Limb (tissue), 2 donors: ENCODE measurements at regions not wholly inside any gene's neighbourhood (a gene's known extent, or its start where the extent isn't known, plus 50 kb on each side); places are given as distances from the start of the nearest gene placed in this dataset.
"Not testable (repeated sequence)": the region's sequence is repeated elsewhere in the genome, so short reads cannot be mapped to it uniquely, and the experiment has no call there.

Source experiments
- DNase-seq, 2 donors: peaks; one replicate each; pipeline ENCODE4 v3.0.0-alpha.2; 2016; ENCODE audit errors: extremely low spot score in 2 of 2

DNA sequence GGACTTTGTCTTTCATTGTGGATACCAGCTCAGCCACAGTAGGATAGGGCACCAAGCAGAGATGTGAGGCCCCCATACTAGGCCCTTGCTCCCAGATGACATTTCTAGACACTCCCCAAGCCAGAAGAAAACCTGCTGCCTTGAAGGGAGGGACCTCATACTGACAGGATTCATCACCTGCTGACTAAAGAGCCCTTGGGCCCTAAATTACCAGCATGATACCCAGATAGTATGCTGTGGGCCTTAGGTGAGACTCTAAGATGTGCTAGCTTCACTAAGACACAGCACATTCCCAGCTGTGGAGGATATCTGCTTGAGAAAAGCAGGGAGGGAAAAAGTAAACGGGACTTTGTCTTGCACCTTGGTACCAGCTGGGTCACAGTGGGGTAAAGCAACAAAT, 324.0 kb downstream of the TBL1XR1 start:
- DNase-seq = no peak

DNA sequence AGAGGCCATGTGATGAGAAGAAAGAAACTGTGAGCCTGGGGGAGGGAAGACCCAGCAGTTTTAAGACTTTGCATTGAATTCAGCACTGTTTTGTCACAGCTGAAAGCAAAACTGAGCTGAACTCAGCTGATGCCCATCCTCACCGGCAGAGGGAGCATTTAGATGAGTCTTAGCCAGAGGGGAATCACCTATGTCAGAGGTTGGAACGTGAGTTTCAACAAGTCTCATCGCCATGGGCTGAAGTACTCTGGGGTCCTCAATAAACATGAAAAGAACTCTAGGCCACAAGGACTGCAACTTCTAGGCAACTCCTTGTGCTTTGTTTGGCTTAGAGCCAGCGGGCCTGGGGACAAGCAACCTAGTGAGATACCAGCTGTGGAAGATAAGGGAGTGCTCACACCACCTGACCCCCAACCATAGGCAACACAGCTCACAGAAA, 324.5 kb downstream of the TBL1XR1 start:
- DNase-seq = no peak

DNA sequence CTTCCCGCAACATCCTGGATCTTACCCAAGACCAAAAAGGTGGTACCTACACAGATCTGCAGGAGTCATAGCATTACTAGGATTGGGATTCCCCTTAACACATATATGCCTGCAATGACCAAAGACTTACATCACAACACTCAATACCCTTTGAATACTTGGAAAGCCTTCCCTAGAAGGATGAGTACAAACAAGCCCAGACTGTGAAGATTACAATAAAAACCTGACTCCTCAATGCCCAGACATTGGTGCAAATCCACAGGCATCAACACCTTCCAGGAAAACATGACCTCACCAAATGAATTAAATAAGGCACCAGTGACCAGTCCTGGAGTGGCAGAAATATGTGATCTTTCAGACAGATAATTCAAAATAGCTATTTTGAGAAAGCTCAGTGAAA, 326.8 kb downstream of the TBL1XR1 start:
- no peak for DNase-seq

DNA sequence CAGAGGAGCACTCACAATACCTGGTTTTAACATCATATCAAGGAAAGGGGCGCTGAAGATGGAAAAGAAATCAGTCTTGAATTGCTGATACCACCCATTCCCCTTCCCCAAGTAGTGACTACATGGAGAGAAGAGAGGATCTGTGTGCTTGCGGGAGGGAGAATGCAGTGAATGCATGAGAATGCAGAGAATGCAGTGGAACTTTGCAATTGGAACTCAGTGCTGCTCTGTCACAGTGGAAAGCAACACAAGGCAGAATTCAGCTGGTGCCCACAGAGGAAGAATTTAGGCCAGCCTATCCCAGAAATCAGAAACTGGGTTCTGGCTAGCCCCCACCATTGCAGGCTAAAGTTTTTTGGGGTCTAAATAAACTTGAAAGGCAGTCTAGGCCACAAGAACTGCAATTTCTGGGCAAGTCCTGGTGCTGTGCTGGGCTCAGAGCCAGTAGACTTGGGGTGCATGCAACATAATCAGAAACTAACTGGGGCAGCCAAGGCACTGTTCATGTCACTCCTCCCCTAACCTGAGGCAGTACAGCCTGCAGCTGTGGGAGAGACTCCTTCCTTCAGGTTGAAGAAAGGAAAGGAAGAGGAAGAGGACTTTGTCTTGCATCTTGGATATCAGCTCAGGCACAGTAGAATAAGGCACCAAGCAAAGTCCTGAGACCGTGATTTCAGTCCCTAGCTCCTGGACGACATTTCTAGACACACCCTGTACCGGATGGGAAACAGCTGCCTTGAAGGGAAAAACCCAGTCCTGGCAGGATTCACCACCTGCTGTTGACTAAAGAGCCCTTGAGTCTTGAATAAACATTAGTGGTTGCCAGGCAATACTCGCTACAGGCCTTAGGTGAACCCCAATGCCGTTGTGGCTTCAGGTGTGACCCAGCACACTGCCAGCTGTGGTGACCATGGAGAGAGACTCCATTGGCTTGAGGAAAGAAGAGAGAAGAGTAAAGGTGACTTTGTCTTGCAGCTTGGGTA, 329.3 kb downstream of the TBL1XR1 start:
- no peak for DNase-seq

DNA sequence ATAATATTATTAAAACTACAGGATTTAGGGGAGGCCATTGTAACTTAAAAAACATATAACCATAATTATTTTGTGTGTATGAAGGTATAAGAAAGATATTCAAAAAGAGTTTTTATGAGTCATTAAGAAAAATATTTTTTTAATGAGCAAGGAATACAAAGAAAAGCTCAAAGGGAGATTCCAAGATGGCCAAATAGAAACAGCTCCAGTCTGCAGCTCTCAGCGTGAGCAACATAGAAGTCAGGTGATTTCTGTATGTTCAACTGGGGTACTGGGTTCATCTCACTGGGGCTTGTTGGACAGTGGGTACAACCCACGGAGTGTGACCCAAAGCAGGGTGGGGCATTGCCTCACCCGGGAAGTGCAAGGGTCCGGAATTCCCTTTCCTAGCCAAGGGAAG, 336.1 kb downstream of the TBL1XR1 start:
- no peak for DNase-seq

DNA sequence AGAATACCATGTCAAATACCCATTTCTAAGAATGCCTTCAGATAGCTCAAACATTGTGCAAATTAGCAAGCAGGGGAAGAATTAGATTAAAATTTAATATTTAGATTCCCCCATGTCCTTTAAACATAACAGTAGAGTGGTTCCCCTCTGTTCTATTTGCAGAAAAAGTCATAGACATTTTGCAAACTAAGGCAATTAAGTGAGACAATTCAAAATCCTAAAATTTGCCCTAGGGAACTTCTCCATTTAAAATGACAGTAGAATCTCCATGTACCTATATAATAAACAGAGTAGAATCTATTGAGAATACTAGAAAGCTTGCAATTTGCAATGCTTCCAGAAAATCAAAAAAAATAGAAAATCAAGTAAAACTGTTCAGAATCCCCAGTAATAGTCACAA, 340.6 kb downstream of the TBL1XR1 start:
- DNase-seq = no peak

DNA sequence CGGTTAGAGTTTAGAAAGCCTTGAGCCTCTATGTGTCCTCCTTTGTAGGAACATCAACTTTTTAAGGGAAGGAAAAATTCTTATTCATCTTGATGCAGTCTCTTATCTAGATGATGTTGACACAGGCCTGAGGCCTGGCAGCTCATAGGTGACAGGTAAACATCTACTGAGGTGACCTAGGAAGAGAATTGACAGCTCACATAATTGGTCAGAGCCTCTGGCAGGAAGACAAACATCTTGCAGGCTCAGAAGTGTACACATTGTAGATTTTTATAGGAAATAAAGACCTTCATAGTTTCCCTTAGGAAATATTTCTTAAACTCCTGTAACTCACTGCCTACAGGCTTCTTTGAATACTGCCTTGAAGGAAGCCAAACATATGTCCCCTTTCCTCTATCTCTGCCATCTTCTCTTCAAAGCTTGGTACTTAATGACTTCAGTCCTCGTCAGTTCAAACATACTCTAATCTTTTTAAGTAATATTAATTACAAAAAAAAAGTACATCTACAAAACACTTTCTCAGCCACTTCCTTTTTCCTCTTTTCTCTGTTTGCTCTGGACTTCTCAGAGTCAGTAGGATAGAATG, 341.3 kb downstream of the TBL1XR1 start:
- no peak for DNase-seq

DNA sequence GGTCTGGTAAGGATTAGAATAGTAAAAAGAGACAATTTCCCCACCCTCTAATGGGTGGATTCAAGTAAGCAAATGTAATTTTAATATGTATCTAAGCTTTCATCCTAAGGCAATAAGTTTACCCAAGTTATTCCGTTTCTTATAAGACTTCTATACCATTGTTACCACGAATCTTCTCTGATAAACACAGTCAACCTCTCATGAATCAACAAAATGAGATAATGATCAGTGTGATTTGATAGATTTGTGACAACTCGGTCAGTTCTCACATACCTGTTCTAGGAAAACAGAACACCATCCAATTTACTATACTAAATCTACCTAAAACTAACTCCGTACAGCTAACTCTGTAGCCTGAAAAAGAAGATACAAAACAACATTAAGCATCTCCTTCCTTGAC, 342.1 kb downstream of the TBL1XR1 start:
- DNase-seq = no peak

DNA sequence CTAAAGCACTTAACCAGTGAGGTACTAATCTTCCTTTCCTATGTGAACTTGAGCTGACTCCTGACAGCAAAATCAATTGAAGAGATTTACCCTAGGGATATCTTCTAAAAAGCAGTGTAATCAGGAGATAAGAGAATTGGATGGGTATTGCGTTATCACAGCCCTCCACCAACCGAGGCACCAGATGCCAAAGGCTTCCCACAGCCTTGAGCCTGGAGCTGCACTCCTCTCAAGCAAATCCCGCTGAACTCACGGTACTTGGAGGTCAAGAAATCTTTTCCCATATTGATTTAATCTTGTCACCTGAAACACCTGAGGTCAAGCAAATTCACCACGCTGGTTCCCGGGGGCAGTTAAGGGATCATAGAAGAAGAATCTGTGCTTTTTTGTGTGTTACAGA, 346.8 kb downstream of the TBL1XR1 start:
- DNase-seq = no peak

DNA sequence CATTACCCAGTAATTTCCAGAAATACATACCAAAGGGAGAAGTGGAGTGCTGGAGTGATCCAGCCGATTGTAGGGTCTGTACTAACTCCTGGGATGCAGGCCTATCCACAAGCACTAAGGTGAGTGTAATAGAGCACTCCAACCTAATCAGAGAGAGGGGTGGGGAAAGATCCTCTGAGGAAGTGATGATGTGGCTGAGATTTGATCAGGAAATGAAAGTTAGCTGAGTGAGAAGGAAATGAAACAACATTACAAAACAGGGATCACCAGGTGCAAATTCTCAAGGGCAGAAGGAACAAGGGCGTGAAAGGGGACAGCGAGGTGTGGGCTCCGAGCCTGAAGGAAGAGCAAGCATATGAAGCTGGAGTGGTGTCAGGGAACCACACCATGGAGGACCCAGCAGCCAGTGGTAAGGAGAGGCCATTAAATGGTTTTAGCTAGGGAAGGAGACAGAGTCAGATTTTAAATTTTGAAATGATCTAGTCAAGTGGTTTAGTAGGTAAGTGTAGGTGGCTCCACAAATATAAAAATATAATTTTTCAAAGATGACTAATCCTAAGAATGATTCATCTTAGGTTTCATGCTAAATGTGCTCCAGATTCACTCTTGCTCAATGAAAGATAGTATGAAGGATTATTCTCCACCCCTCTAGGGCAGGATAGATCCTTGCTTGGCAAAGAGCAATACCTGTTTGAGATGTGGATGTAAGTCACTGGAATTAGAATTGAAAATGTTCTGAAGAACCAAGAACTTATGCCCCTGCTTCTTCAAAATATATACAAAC, 348.7 kb downstream of the TBL1XR1 start:
- DNase-seq = no peak

DNA sequence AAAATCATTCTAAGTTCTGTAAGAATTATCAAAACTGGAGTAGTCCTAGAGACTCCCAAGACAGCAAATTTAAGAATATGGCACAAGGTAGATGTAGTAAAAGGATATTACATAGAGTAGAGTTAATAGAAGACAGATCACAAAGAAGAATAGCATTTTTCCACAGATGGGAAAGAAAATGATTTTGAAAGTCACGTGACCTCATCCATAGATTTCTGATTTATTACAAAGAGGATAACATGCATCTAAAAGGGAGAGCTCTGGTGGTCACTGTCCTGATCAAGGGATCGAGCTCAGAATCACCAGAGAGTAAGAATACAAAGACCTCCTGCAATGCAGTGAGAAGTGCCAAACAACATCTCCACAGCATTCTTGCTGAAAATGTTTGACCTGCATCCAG, 354.4 kb downstream of the TBL1XR1 start:
- DNase-seq = no peak

DNA sequence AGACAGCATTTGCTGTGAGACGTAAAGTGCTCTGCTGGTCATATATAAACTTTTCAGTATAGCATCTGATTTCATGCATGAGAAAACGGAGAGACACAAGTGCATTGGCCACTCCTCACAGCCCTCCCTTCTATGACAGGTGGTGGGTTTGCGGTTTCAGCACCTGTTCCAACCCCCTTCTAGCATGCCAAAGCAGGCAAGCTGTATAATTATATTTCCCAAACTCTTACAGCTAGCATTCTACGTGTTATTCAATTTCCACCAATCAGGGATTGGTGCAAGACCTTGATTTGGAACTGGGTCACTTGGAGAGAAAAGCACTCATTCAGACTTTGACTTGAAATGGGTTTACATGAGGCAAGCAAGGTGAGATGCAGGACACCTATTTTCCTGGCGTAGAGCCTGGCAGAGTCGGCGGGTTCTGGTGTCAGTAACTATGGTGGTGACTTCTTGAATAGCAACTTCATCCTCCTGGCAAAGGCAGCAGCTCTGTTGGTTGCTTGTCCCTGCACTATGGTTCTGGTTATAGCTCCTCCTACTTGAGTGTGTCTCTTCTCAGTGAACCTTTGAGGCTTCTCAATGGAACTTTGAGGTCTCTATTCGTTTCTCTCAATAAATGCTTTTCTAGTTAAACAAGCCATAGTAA, 356.5 kb downstream of the TBL1XR1 start:
- DNase-seq = peak; percentile 27 to 41

DNA sequence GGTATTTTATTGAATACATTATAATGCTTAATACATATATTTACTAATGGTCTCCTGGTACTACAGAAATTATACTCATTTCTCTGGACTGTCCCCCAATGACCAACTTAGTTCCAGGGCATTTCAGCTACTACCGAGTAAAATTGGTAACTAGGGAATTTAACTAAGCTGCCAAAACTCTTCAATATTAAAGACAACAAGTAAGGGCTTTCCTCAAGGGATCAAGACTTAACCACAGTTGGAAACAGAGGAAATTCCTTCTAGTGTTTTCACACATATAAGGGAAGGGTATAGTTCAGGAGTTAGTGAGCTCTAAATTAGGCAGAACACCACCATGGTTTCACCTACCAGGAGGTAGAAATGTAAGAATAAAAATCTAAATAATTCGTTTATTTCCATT, 357.4 kb downstream of the TBL1XR1 start:
- no peak for DNase-seq

DNA sequence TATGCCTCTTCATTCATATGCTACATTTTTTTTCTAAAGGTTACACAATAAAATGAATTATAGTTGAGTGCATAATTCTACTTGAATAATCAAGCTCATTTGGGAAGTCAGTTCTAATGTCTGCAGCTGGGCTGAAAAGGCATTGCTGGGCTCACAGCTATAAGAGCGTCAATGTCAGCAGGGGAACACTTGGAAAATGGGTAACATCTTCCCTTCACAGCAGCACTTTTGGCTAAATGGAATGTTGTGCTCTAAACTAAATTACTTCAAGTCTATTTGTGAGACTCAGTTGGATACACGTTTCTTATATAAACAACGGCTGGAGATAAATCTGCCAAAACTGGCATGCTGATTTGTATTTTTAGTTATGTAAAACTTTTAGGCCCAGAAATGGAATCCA, 357.8 kb downstream of the TBL1XR1 start:
- DNase-seq = no peak

DNA sequence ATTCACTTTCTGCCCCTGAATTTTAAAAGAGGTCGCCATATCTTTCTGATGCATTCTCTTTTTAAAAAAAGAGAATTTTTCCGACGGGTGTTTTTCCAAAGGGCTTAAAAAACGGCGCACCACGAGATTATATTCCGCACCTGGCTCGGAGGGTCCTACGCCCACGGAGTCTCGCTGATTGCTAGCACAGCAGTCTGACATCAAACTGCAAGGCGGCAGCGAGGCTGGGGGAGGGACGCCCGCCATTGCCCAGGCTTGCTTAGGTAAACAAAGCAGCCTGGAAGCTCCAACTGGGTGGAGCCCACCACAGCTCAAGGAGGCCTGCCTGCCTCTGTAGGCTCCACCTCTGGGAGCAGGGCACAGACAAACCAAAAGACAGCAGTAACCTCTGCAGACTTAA, 370.0 kb downstream of the TBL1XR1 start:
- not testable (repeated sequence) for DNase-seq

DNA sequence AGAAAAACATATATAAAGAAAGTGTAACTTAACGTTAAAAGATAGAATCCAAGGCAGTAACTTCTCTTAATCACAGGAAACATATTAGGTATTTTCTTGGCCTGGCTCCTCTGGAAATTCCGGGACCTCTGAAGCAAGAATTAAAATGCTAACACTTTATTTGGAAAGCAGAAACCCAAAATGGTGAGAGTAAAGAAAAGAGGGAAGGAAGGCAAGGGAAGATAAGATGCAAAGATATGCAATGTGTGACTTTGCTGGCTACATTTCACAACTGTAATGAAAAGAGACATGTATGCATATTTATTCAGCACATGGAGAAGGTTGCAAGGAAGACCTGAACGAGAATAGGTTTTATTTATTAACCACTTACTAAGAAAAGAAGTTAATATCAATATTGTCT, 372.5 kb downstream of the TBL1XR1 start:
- DNase-seq = no peak

DNA sequence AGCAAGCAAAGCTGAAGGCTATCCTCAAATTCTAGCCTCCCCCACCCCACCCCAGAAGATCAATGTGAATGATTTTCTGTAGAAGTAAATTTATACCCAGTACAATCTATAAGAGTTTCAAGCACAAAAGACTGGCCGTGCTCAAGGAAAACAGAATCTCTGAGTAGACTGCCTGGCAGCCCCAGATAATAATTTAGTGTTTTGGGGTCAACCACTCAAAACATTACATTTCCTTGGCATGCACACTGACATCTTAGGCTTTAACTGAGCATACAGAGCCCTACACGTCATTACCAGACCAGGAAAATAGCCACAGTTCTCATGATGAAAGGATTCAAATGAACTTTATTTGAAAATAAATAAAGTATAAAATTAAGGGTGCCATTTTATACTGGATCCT, 376.5 kb downstream of the TBL1XR1 start:
- no peak for DNase-seq

DNA sequence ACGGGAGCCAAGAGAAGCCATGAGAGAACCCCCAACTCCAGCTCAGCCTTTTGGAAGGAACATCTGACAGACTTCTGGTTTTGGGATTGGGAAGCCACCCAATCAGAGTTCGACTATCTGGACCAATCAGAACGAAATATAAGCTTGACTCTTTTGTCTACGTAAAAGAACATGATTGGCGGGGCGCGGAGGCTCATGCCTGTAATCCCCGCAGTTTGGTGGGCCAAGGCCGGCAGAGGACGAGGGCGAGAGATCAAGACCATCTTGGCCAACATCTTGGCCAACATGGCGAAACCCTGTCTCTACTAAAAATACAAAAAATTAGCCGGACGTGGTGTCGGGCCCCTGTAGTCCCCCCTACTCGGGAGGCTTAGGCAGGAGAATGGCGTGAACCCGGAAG, 380.3 kb downstream of the TBL1XR1 start:
- DNase-seq = no peak

DNA sequence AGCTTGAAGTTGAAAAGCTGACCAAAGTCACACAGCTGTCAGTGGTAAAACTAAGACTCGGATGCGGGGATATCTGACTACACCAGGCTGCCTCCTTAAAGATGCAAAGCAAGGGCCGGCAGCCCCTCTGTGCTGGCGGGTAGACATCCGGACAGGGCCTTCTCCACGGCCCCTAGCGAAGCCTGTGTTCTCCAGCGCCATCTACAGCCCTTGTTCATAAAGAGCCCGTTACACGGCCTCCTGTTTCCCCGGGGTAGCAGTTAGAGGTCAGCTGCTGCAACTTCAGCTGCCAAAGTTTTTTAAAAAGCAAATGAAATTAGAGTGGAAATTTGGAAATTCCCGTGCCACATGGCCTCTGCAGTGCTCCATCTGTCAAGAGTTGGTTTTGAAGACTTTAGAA, 383.0 kb downstream of the TBL1XR1 start:
- peak; percentile 75 for DNase-seq

DNA sequence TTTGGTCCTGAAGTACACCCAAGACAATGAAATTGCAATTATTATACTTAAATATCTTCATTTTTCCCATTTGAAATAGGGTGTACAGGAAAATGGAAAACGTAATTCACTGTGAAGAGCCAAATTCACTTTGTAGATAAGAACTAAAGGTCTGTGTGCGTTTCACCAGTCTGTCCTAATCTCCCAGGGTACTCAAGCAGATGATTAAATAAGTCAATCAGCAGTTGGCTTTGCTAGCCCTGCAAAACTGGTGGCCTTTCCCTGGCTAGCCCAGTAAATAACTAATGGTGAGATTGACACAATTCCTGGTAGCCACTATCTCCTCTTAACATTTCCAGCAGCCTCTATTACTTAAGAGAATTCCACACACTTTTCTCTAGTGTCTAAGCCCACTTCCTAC, 389.3 kb downstream of the TBL1XR1 start:
- DNase-seq = no peak

DNA sequence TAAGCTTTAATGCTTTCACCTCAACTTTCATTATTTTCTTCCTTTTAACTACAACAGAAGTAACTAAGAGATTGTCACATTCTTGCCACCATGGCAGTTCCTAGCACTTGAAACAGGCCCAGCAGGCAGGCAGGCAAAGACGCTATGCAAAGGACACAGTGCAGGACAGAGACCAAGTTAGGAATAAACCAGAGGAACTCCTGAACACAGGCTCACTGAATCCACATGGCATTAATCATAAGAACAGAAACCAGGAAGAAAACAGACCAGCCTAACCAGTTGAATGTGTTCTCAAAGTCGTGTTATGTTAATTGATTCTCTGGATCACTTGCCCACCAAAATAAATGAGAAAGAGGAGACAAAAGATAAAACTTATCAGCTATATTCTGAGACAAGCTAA, 397.6 kb downstream of the TBL1XR1 start:
- DNase-seq = no peak

DNA sequence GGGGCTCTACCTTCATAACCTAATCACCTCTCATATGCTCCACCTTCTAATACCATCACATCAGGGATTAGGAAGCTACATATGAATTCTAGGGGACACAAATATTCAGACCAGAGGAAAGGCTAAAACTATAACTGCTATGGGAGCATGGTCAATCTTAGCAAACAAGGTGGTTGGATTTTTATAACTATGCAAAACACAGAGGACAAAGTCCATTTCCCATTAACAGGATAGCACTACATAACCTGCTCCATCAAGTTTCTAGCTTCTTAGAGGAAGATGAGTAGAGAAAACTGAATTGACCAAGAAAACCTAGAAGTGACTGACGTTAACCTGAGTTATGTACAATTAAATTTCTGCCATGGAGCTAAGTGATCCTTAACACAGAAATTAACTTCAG, 398.6 kb downstream of the TBL1XR1 start:
- DNase-seq = no peak
